Colonic mucosa (tissue), 4 donors: ENCODE measurements at regions not wholly inside any gene's neighbourhood (a gene's known extent, or its start where the extent isn't known, plus 50 kb on each side); places are given as distances from the start of the nearest gene placed in this dataset.

Source experiments
- DNase-seq: peaks from one replicate; pipeline ENCODE4 v3.0.0-alpha.2; 2020
- H3K27ac ChIP-seq: fragments of 200-600 bp; one replicate; pipeline ENCODE4 v1.8.0; 2021
- H3K27me3 ChIP-seq: fragments of 200-600 bp; one replicate; pipeline ENCODE4 v1.8.0; 2021
- H3K36me3 ChIP-seq: fragments of 200-600 bp; one replicate; pipeline ENCODE4 v1.8.0; 2021
- H3K4me1 ChIP-seq: fragments of 200-600 bp; one replicate; pipeline ENCODE4 v1.8.0; 2021; ENCODE audit warnings: mild to moderate bottlenecking
- H3K4me3 ChIP-seq: fragments of 200-600 bp; one replicate; pipeline ENCODE4 v1.8.0; 2021
- H3K9ac ChIP-seq, 2 donors: one replicate each; pipeline ENCODE4 v1.7.0; 2013; ENCODE audit warnings: control low read depth in 2 of 2, low read depth in 2 of 2, low read length in 2 of 2
- H3K9me3 ChIP-seq: fragments of 200-600 bp; one replicate; pipeline ENCODE4 v1.8.0; 2021
- CTCF ChIP-seq: fragments of 200-600 bp; IDR thresholded peaks from one replicate; pipeline ENCODE4 v1.8.0; 2022; ENCODE audit warnings: antibody characterized with exemption, mild to moderate bottlenecking
- intact Hi-C: fragments of 100-400 bp; cut with DNase I; formaldehyde crosslinking; loops from one replicate; pipeline ENCODE4 v1.14.1; 2022
- donor health status: healthy.
- donor health status: DM: no; HTN: no; CAD: no.
- donor health status: DM: no; HTN: no; CAD: no.

- H3K9me3 ChIP-seq, result no peaks in the 10 kb centered on the region
- H3K9ac ChIP-seq, result no peak overlapping the region
- no peaks in the 10 kb centered on the region for H3K4me1 ChIP-seq
- no peak overlapping the region for H3K27ac ChIP-seq
- DNase-seq, result no peak
- TF ChIP-seq CTCF, result no peak
- intact Hi-C loops, result no loop called here
- H3K36me3 ChIP-seq, result no peaks in the 10 kb centered on the region
- H3K4me3 ChIP-seq, result no peak overlapping the region
- H3K27me3 ChIP-seq, result no peaks in the 10 kb centered on the region
Observed at GRCh38 chr5:32494827-32495226, 50.3 kb upstream of the ZFR start.
